Trophoblast cell (in vitro differentiated cells and primary cell): ENCODE measurements at regions not wholly inside any gene's neighbourhood (a gene's known extent, or its start where the extent isn't known, plus 50 kb on each side); places are given as distances from the start of the nearest gene placed in this dataset.
"Not testable (repeated sequence)": the region's sequence is repeated elsewhere in the genome, so short reads cannot be mapped to it uniquely, and the experiment has no call there.

Experiments used
- DNase-seq, 2 donors: peaks; one replicate each; pipeline ENCODE4 v3.0.0-alpha.2; 2016
- H2AFZ ChIP-seq: 2 replicates; pipeline ENCODE4 v1.6.1; 2013; ENCODE audit warnings: low read length, moderate library complexity, mild to moderate bottlenecking; ENCODE audit not compliant: insufficient read depth, poor library complexity
- H2AK5ac ChIP-seq: 2 replicates; pipeline ENCODE4 v1.6.1; 2013; ENCODE audit warnings: mild to moderate bottlenecking, low read length
- H2BK120ac ChIP-seq: 2 replicates; pipeline ENCODE4 v1.6.1; 2013; ENCODE audit warnings: low read length, mild to moderate bottlenecking, moderate library complexity; ENCODE audit not compliant: insufficient read depth, poor library complexity
- H2BK12ac ChIP-seq: 2 replicates; pipeline ENCODE4 v1.6.1; 2013; ENCODE audit warnings: mild to moderate bottlenecking, low read length, moderate library complexity
- H2BK5ac ChIP-seq: 2 replicates; pipeline ENCODE4 v1.6.1; 2013; ENCODE audit warnings: low read length, low read depth, moderate library complexity, mild to moderate bottlenecking; ENCODE audit not compliant: poor library complexity
- H3K14ac ChIP-seq: 2 replicates; pipeline ENCODE4 v1.6.1; 2013; ENCODE audit warnings: mild to moderate bottlenecking, low read length
- H3K18ac ChIP-seq: 2 replicates; pipeline ENCODE4 v1.6.1; 2013; ENCODE audit warnings: mild to moderate bottlenecking, low read length
- H3K23ac ChIP-seq: 2 replicates; pipeline ENCODE4 v1.6.1; 2013; ENCODE audit warnings: low read length
- H3K27ac ChIP-seq: 2 replicates; pipeline ENCODE4 v1.5.1; 2013; ENCODE audit warnings: low read depth, mild to moderate bottlenecking, inconsistent platforms, low read length, moderate library complexity
- H3K27me3 ChIP-seq: 2 replicates; pipeline ENCODE4 v1.6.1; 2013; ENCODE audit warnings: inconsistent platforms, mild to moderate bottlenecking, low read length, moderate library complexity; ENCODE audit not compliant: insufficient read depth
- H3K36me3 ChIP-seq, 2 experiments: 1 replicate in 1 of 2; 2 replicates in 1 of 2; pipeline ENCODE4 v1.6.1; 2013; ENCODE audit warnings: low read length in 2 of 2, mild to moderate bottlenecking in 2 of 2, moderate library complexity in 1 of 2; ENCODE audit not compliant: insufficient read depth in 2 of 2, control insufficient read depth in 1 of 2
- H3K4ac ChIP-seq: 2 replicates; pipeline ENCODE4 v1.6.1; 2013; ENCODE audit warnings: low read depth, mild to moderate bottlenecking, low read length, moderate library complexity
- H3K4me1 ChIP-seq, 2 experiments: 1 replicate in 1 of 2; 2 replicates in 1 of 2; pipeline ENCODE4 v1.6.1; 2013; ENCODE audit warnings: low read length in 2 of 2, mild to moderate bottlenecking in 2 of 2, moderate library complexity in 1 of 2; ENCODE audit not compliant: insufficient read depth in 2 of 2, control insufficient read depth in 1 of 2
- H3K4me2 ChIP-seq: 2 replicates; pipeline ENCODE4 v1.6.1; 2013; ENCODE audit warnings: inconsistent platforms, mild to moderate bottlenecking, low read length, moderate library complexity
- H3K4me3 ChIP-seq: 2 replicates; pipeline ENCODE4 v1.5.1; 2013; ENCODE audit warnings: mild to moderate bottlenecking, low read depth, low read length, inconsistent platforms
- H3K79me1 ChIP-seq: one replicate; pipeline ENCODE4 v1.6.1; 2013; ENCODE audit warnings: low read length
- H3K79me2 ChIP-seq: 2 replicates; pipeline ENCODE4 v1.6.1; 2013; ENCODE audit warnings: low read length, mild to moderate bottlenecking; ENCODE audit not compliant: control insufficient read depth, insufficient read depth, poor library complexity
- H3K9ac ChIP-seq: 2 replicates; pipeline ENCODE4 v1.6.1; 2013; ENCODE audit warnings: mild to moderate bottlenecking, low read length
- H3K9me3 ChIP-seq: 2 replicates; pipeline ENCODE4 v1.6.1; 2013; ENCODE audit warnings: low read depth, mild to moderate bottlenecking, control low read depth, inconsistent platforms, low read length; ENCODE audit not compliant: insufficient read depth
- H4K12ac ChIP-seq: 2 replicates; pipeline ENCODE4 v1.6.1; 2013; ENCODE audit warnings: low read depth, mild to moderate bottlenecking, low read length, moderate library complexity
- H4K8ac ChIP-seq: 2 replicates; pipeline ENCODE4 v1.6.1; 2013; ENCODE audit warnings: low read depth, mild to moderate bottlenecking, low read length, moderate library complexity
- H4K91ac ChIP-seq: one replicate; pipeline ENCODE4 v1.6.1; 2013; ENCODE audit warnings: low read depth, mild to moderate bottlenecking, low read length, moderate library complexity
- WGBS: extraction: QIAGEN DNeasy Blood & Tissue Kit; methylation state at CpG from one replicate; pipeline ENCODE4 v1.1.7; 2013; ENCODE audit warnings: missing lambda C conversion rate; ENCODE audit not compliant: insufficient read length, insufficient coverage; ENCODE audit errors: extremely low coverage; 5-methylcytosine and 5-hydroxymethylcytosine counted together

- H2BK120ac ChIP-seq, H3K18ac ChIP-seq, H4K91ac ChIP-seq, H3K27ac ChIP-seq, H3K9me3 ChIP-seq, H4K12ac ChIP-seq, H3K79me2 ChIP-seq, H3K27me3 ChIP-seq, H3K14ac ChIP-seq, H3K79me1 ChIP-seq, H3K4me3 ChIP-seq, H4K8ac ChIP-seq, H2AFZ ChIP-seq, H3K23ac ChIP-seq, H3K36me3 ChIP-seq, H2BK5ac ChIP-seq, H2BK12ac ChIP-seq, H3K4me1 ChIP-seq, H2AK5ac ChIP-seq, H3K9ac ChIP-seq, H3K4me2 ChIP-seq, H3K4ac ChIP-seq: not testable (repeated sequence)
- WGBS: no CpG with 5 or more reads among the region's 11 CpGs
- peak in 1 of 2 donors; percentile 1 for DNase-seq
Observed at GRCh38 chr12:8282181-8282580, 54.8 kb upstream of the FAM90A1 start.

DNA sequence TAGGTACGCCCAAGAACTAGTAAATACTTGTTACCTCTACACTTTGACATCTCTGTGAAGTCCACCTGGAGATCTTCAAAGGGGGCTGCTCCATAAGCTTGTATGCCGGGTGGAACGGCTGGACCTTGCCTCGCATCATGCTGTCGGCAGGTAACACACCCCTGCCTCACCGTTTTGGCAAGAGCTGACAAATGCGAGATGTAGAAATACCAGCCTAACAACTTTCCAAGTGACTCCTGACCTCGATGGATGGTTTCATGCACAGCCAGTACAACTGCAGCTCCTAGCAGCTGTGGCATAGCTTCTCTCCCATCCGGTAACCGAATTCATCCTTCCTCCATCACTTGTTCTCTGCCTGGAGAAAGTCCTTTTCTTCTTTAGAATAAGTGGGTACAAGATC is 58.3 kb upstream of the FAM90A1 start:
- not testable (repeated sequence) for H2AK5ac ChIP-seq, H3K4me2 ChIP-seq, H4K8ac ChIP-seq, H3K36me3 ChIP-seq, H3K9ac ChIP-seq, H3K4me3 ChIP-seq, H2AFZ ChIP-seq, H3K23ac ChIP-seq, H4K12ac ChIP-seq, H2BK120ac ChIP-seq, H4K91ac ChIP-seq, H3K14ac ChIP-seq, H3K79me1 ChIP-seq, H3K27me3 ChIP-seq, H3K4me1 ChIP-seq, H3K79me2 ChIP-seq, H2BK5ac ChIP-seq, H3K9me3 ChIP-seq, H3K4ac ChIP-seq, H3K18ac ChIP-seq, H2BK12ac ChIP-seq, H3K27ac ChIP-seq
- no CpG with 5 or more reads among the region's 10 CpGs for WGBS
- peak; percentile 54 to 76 for DNase-seq

GRCh38 chr12:8291764-8292163 is 64.3 kb upstream of the FAM90A1 start:
- not testable (repeated sequence) for H2AFZ ChIP-seq, H4K12ac ChIP-seq, H2BK5ac ChIP-seq, H4K8ac ChIP-seq, H3K9me3 ChIP-seq, H3K27ac ChIP-seq, H3K14ac ChIP-seq, H2BK120ac ChIP-seq, H4K91ac ChIP-seq, H3K79me1 ChIP-seq, H3K4me2 ChIP-seq, H3K4me3 ChIP-seq, H3K36me3 ChIP-seq, H3K18ac ChIP-seq, H3K9ac ChIP-seq, DNase-seq, H2AK5ac ChIP-seq, H2BK12ac ChIP-seq, H3K27me3 ChIP-seq, H3K23ac ChIP-seq, H3K4ac ChIP-seq, H3K4me1 ChIP-seq, H3K79me2 ChIP-seq
- no CpG with 5 or more reads among the region's 11 CpGs for WGBS

DNA sequence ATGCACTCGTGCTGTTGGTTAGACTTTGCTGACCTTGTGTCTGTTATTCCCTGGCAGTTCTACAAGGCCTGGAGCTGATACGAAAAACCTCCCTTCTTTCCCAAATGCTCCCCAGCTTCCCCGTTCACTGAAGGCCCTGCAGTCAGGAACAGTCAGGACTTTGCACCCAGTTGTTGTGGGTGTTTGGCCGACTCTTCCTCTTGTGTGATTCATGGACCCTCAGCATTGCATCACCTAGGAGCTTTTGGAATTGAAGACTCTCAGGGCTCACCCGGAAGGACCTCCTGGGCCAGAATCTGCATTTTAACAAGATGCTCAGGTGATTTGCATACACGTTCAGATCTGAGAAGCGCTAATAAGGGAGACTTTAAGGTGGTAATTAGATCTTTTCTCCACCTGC is 67.2 kb upstream of the FAM90A1 start:
- not testable (repeated sequence) for H3K4me3 ChIP-seq, H4K12ac ChIP-seq, H4K8ac ChIP-seq, H2BK12ac ChIP-seq, H3K79me2 ChIP-seq, H3K23ac ChIP-seq, H3K4me1 ChIP-seq, H3K27me3 ChIP-seq, H3K18ac ChIP-seq, H3K9me3 ChIP-seq, H4K91ac ChIP-seq, H2BK5ac ChIP-seq, H3K36me3 ChIP-seq, H3K27ac ChIP-seq, H2AK5ac ChIP-seq, H3K14ac ChIP-seq, H3K4me2 ChIP-seq, H2AFZ ChIP-seq, H3K79me1 ChIP-seq, H3K4ac ChIP-seq, H2BK120ac ChIP-seq, DNase-seq, H3K9ac ChIP-seq
- no CpG with 5 or more reads among the region's 7 CpGs for WGBS
